GM19372 (cell line): ENCODE measurements at regions not wholly inside any gene's neighbourhood (a gene's known extent, or its start where the extent isn't known, plus 50 kb on each side); places are given as distances from the start of the nearest gene placed in this dataset.

Experiments
- ATAC-seq: cut with Tn5 transposase; IDR thresholded peaks from one replicate; pipeline ENCODE4 v1.9.1; 2021; ENCODE audit warnings: mild to moderate bottlenecking, low read depth, moderate library complexity; ENCODE audit not compliant: unreplicated experiment

- no peak for ATAC-seq
These were observed 576.2 kb upstream of the CTNND2 start for GRCh38 chr5:12480487-12480886.

- no peak for ATAC-seq
These were observed 573.3 kb upstream of the CTNND2 start for GRCh38 chr5:12477554-12477953.

- ATAC-seq, result no peak
These were observed 563.6 kb upstream of the CTNND2 start for GRCh38 chr5:12467799-12468198.

GRCh38 chr5:12460493-12461261, 556.4 kb upstream of the CTNND2 start:
- no peak for ATAC-seq

- ATAC-seq, result no peak
These were observed 555.1 kb upstream of the CTNND2 start for GRCh38 chr5:12459326-12459725.

- ATAC-seq, result no peak
These were observed 514.8 kb upstream of the CTNND2 start for GRCh38 chr5:12419075-12419474.

- no peak for ATAC-seq
These were observed 509.3 kb upstream of the CTNND2 start for GRCh38 chr5:12413585-12413984.

- no peak for ATAC-seq
These were observed 508.8 kb upstream of the CTNND2 start for GRCh38 chr5:12413075-12413474.

- ATAC-seq, result no peak
These were observed 495.6 kb upstream of the CTNND2 start for GRCh38 chr5:12399868-12400267.

GRCh38 chr5:12392246-12392645, 488.0 kb upstream of the CTNND2 start:
- no peak for ATAC-seq

- no peak for ATAC-seq
These were observed 480.8 kb upstream of the CTNND2 start for GRCh38 chr5:12385095-12385494.

GRCh38 chr5:12384005-12384404, 479.8 kb upstream of the CTNND2 start:
- no peak for ATAC-seq

- no peak for ATAC-seq
These were observed 463.7 kb upstream of the CTNND2 start for GRCh38 chr5:12367973-12368372.

GRCh38 chr5:12360218-12360617, 456.0 kb upstream of the CTNND2 start:
- no peak for ATAC-seq

- ATAC-seq, result no peak
These were observed 454.3 kb upstream of the CTNND2 start for GRCh38 chr5:12358371-12359090.

- no peak for ATAC-seq
These were observed 453.4 kb upstream of the CTNND2 start for GRCh38 chr5:12357626-12358025.

GRCh38 chr5:12354686-12355085, 450.4 kb upstream of the CTNND2 start:
- ATAC-seq, result no peak

- no peak for ATAC-seq
These were observed 439.3 kb upstream of the CTNND2 start for GRCh38 chr5:12343558-12343957.

GRCh38 chr5:12335938-12336337, 431.7 kb upstream of the CTNND2 start:
- ATAC-seq, result no peak

GRCh38 chr5:12332480-12332879, 428.2 kb upstream of the CTNND2 start:
- ATAC-seq, result no peak

- no peak for ATAC-seq
These were observed 426.8 kb upstream of the CTNND2 start for GRCh38 chr5:12330993-12331588.

GRCh38 chr5:12330381-12330780, 426.1 kb upstream of the CTNND2 start:
- ATAC-seq, result no peak
